GM20431 (cell line): ENCODE measurements at regions not wholly inside any gene's neighbourhood (a gene's known extent, or its start where the extent isn't known, plus 50 kb on each side); places are given as distances from the start of the nearest gene placed in this dataset.

Experiments
- in situ Hi-C: fragments of 300-500 bp; cut with MseI, MboI; formaldehyde crosslinking; loops from one replicate; pipeline ENCODE4 v1.15.0; 2020; ENCODE audit warnings: low sequenced_read_pairs; ENCODE audit not compliant: unreplicated experiment

DNA sequence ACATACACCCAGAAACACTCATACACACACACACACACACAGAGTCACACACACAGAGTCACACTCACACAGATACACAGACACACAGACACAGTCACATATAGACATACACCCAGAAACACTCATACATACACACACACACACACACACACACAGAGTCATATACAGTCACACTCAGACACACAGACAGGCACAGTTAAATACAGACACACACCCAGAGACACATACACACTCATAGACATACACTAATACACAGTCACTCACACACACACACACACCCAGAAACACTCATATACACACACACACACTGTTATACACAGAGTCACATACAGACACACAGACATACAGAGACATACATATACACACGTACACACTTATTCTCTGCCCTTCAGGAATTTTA is 250.9 kb downstream of the QKI start:
- in situ Hi-C loops: no loop called here

DNA sequence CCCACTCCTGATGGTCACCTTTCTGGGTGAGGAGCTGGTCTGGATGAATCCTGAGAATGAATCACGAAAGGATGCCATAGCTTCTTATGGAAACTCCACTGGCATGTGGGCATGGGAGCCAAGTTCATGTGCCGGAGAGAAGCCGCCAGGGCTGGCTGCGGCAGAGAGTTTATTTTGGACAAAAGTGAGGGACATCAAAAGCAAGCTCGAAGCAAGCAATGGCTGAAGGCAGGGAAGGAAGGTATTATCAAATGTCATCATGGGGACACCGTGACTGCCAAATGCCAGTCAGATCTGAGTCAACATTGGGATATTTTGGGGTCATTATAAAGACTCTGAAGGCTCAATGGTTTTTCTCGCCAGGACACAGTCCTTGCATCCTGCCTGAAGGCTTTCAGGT is 249.1 kb downstream of the QKI start:
- in situ Hi-C loops: no loop called here

DNA sequence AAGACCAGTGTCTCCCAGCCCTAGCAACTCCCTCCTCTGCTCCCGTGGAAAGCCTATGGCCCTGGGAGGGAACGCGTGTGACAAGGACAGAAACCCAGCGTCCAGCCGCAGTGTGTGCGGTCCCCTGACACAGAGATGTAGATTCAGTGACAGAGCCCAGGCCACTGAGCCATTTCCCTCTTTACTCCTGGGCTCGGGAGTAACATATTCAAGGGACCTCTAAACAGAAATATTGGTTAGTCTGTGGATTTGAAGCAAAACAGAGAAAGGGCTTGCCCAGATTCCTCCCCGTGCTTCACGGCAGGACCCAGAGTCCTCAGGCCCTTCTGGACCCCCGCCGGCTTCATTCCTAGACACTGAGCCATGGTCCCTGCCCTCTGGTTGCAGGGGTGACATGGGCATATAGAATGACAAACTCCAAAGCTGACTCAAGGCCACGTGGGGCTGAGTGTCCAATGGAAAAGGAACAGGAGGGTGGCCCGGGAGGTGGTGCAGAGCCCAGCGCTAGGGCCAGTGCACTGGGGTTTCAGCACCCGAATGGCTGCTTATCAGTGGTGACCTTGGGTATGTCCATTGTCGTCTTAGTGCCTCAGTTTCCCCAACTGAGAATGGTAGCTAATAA is 248.2 kb downstream of the QKI start:
- in situ Hi-C loops: no loop called here

DNA sequence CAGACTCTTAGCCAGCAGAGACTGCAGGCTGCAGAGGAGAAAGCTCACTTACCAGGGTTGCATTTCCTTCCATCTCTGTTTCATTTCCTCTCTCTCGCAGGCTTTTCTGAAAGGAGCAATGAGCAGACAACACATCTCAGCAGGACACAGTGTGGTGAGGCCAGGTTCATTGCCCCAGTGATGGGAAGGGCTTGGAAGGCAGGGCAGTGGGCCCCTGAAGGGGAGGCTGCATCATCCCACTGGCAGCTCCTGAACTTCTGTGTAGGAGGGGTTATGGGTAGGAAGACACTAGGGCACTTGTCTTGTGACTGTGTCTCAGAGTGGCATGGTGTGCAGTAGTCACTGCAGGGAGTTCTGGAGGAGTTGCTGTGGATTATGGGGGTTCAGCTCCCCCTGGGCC is 246.8 kb downstream of the QKI start:
- in situ Hi-C loops: no loop called here

DNA sequence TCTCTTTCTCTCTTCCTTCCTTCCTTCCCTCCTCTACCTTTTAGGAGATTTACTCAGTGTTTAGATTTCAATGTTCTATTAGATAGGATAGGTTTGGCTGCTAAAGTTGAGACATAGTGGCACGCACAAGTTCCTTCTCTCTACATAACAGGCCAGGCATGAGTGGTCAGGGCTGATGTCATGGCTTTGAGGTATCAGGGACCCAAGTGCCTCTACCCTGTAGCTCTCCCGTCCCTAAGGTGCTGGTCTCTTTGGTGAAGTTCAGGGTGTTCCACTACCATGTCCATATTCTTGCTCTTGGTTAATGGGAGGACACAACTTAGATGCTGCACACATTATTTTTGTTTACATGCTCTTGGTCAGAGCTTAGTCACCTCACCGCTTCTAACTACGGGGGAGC is 245.3 kb downstream of the QKI start:
- in situ Hi-C loops: no loop called here

DNA sequence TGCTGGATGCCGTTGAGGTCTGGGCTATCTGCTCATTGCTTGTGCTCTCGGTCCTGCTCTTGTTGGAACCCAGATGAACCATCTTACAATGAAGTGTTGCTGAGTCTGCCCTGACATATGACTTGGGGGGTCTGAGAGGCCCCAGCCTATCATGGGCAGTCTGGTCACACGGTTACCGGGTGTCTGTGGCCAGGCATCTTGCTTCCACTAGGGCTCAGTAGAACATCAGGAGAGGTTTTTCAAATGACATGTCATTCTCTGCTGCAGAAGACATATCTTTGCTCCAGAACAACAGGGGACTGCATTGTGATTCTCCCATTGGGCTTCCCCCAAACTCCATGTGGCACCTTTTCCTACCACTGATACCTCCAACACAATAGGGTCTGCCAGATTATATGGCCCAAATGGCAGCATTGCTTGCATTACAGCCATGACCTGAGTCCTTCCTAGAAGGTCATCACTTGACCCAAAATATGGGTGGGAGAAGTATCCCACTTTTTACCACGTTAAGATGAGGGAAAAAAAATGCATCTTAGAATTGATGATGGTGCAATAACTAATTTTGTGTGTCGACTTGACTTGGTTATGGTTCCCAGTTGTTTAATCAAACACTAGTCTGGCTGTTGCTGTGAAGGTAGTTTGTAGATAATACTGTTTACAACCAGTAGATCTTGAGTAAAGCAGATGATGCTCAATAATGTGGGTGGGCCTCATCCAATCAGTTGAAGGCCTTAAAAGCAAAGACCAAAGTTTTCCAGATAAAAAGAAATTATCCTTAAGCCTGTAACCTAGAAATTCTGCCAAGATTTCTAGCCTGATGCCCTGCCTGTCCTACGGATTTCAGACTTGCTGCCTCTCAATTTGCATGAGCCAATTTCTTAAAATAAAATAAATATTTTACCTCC is 241.0 kb downstream of the QKI start:
- in situ Hi-C loops: no loop called here

DNA sequence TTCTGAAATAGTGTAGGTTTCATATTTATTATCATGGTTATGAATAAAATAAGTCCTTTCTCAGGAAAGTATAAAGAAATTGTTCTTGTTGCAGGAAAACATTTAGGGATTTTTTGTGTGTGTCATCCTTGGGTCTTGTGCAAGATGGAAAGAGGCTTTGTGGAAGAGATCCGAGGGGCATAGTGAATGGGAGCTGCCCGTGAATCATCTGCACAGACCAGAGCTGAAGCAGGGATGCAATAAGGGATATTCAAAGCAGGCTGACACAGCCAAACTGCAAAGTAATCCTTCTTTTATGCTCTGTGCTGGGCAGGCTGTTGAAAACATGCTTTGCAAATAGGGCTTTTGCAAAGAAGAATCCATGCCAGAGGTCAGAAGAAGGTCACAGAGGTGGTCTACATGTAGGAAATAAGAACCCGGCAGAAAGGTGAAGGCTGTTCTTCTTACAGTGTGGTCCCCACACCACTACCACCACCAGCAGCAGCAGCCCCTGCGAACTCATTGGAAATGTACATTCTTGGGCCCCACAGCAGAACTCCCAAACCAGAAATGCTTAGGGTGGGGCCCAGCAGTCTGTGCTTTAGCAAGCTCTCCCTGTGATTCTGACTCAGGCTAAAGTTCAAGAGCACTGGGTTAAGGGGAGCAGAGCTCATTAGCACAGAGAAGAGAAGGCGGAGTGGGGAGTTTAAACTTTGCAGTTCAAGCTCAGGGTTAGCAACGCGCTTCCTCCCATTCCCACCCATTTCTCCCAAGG is 237.6 kb downstream of the QKI start:
- in situ Hi-C loops: no loop called here

DNA sequence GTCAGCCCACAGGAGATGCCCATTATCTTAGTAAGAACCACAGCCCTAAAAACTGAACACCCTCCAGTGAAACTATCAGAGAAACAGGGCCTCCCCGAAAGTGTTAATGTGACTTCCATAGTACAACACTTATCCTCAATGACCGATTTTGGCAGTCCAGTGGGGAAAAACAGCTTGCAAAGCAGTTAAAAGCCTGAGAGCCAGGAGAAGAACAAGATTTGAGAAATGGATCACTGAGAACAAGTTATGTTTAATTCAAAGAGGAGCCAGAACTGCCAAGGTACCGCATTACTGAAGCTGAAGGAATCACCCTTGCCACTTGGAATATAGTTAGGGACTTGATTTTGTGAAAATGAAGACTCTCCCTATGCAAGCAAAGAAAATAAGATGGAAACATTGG is 236.9 kb downstream of the QKI start:
- in situ Hi-C loops: no loop called here

DNA sequence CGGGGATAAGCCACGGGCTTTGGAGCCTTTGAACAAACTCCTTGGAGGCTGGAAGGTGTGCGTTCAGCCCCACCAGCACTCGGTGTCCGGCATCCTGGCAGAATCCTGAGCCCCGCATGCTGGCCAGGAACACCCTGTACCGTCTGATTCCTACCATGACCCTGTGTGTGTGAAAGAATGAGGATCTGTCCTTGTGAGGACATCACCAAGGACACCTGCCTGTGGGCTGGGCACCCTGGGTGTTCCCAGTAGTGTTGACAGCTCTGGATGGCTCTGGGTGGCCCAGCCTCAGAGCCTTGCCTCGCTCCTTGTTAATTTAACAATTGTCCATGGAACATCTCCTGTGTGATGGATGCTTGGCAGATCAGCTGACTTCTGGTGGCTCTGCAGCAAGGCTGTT is 234.3 kb downstream of the QKI start:
- in situ Hi-C loops: no loop called here

DNA sequence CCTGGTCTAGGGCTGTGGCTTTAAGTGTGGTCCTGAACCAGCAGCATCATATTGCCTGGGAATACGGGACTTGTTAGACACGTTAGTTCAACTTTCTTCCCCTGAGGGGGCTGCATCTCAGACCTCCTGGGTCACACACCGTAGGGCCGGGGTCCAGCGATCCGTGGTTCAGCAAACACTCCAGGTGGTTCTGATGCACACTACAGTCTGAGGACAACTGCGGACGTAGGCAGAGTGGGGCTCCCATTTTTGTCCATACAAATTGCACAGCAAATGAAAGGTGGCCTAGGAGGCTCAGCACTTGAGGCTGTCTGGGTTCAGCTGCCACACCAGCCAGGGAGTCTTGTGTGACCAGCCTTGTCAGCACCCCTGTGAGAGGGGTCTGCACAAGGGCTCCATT is 233.1 kb downstream of the QKI start:
- in situ Hi-C loops: no loop called here

DNA sequence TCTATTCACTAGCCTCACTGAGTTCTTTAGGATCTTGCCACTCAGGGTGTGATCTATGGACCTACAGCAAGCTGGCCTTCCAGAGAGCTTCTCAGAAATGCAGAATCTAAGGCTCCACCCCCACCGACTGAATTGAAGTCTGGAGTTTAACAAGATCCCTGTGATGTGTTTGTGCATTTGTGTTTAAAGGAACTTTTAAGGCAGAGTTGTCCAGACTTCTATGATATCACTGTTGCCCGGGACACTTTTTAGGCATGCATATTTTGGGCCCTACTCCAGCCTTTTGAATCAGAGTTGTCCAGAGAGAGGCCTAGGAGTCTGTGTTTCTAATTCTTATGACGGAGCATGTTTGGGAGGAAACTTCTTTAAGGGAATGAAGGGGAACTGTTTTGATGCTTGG is 232.3 kb downstream of the QKI start:
- in situ Hi-C loops: no loop called here

DNA sequence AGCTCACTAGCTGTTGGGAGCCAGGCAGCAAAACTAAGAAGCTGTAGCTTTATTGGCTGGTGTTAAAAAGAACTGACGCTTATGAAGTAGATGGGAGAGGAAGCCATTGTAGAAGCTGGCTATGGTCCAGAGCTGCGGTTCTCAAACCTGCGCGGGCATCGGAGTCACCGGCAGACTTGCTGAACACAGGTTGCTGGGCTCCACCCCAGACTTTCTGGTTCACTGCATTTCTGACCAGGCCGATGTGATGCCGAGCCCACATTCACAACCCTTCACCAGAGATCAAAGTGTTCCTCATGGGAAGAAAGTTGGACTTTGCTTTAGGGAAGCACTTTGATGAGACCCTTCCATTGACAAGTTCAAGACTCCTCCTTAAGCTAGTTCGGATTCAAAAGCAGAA is 231.6 kb downstream of the QKI start:
- in situ Hi-C loops: no loop called here

DNA sequence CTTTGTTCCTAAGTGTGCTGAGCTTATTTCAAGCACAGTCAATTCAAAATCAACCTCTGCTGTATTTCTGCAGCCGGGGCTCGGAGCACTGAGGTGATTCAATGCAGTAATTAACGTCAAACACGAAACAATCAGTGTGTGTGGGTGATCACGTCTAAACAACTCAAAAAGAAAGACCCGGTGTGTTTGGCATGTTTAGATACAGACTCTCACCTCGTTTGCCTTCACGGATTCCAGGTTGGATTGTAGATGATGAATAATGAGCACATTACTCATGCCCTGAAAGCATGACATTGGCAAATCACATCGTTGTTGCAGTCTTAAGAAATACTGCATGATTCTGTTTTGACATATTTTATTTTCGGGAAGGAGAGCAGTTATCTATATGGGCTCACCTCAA is 231.0 kb downstream of the QKI start:
- in situ Hi-C loops: no loop called here

DNA sequence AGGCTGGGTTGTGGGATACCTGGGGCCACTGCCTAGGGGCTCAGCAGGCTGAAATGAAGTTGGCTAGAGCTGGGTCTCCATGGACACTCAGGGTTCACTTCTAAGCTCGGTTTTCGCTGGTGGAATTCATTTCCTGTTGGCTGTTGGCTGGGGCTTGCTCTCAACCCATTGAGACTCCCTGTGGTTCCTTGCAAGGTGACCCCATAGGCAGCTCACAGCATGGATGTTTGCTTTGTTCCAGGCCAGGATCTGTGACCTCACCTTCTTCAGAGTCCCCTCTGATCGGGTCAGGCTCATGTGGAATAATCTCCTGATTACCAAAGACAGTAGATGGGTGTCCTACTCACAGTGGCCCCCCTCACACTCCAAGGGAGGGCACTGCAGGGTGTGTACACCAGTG is 229.3 kb downstream of the QKI start:
- in situ Hi-C loops: no loop called here

DNA sequence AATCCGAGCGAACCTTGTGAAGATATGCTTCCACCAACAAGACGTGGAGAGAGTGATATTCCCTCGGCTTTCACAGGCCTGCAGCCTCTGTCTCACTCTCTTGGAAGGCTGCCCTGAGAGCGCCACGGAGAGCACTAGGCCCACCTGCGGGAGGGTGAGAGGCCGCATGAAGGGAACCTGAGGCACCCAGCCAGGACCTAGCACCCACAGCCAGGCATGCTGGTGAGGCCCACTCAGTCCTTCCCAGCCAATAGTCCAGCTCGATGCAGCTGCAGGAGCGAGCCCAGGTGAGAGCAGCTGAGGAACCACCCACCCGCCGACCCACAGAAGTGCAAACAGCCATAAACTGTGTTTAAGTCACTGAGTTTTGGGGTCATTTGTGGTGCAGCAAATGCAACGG is 227.2 kb downstream of the QKI start:
- in situ Hi-C loops: no loop called here

DNA sequence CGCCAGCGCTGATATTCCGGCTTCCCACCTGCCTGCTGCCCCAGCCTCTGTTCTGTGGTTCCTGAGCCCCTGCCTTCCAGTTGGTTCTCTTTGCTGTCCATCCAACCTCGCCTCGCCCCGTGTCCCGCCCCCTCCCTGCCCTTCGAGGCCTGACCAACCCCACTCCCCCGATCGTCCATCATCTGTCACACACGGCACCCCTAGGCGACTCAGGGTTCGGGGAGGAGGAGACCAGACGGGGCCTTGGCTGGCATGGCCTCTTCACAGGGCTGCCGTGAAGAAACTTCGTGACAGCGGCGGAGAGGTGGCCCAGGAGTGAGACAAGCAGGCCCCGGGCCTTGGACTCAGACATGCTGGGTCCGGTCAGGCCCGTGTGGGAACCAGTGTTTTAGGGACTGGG is 226.1 kb downstream of the QKI start:
- in situ Hi-C loops: no loop called here

DNA sequence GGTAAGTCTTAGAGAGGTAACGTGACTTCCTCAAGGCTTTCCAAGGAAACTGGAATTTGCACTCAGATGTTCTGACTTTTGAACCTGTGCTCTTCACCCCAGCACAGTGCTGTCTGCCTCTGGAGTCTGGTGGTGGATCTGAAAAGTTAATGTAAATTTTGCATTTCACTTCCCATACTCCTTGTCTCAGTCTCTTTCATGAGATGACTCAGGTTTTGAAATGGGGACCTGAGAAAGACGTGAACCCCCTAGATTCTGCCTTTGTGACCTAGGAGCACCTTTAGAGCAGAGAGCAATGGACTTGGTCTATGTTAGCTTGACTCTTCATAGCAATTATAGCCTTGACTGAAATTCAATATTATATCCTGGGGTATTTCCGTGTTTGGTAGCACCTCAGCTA is 223.0 kb downstream of the QKI start:
- in situ Hi-C loops: no loop called here

DNA sequence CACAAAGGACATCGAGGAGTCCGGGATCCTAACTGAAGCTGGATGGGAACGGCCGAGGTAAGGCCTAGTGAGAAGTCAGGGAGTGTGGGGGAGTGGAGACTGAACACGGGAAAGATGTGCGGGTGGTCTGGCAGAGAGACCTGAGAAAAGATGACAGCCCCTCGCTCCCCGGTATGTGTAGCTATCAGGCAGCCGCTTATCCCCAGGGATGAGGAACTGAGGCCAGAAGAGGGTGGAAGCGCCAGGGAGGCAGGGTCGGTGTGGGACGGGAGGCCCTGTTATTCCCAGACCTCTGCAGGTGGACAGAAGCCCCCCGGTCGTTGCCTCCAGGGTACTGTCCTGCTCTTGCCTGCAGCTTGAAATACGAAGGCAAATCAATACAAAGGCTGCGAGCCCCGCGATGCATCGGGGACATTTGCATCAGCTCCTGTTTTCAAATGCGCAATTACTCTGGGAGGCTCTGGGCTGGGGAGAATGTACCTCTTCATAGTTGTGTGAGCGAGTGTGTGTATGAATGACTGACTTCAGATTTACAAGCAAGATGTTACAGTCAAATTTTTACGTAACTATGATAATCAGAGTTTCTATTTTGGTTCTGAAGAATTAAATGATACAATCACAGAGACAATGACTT is 221.3 kb downstream of the QKI start:
- in situ Hi-C loops: no loop called here

DNA sequence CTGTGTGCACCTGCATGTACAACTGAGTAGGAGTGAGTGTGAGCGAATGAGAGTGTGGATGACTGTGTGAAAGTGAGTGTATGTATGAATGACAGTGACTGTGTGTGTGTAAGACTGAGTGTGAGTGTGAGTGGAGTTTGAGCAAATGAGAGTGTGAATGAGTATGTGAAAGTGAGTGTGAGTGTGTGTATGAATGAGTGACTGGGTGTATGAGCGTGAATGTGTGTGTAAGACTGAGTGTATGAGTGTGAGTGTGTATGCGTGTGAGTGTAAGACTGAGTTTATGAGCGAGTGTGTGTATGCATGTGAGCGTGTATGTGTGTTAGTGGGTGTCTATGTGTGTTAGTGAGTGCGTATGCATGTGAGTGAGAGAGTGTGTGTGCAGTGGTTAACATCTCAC is 220.8 kb downstream of the QKI start:
- in situ Hi-C loops: no loop called here

DNA sequence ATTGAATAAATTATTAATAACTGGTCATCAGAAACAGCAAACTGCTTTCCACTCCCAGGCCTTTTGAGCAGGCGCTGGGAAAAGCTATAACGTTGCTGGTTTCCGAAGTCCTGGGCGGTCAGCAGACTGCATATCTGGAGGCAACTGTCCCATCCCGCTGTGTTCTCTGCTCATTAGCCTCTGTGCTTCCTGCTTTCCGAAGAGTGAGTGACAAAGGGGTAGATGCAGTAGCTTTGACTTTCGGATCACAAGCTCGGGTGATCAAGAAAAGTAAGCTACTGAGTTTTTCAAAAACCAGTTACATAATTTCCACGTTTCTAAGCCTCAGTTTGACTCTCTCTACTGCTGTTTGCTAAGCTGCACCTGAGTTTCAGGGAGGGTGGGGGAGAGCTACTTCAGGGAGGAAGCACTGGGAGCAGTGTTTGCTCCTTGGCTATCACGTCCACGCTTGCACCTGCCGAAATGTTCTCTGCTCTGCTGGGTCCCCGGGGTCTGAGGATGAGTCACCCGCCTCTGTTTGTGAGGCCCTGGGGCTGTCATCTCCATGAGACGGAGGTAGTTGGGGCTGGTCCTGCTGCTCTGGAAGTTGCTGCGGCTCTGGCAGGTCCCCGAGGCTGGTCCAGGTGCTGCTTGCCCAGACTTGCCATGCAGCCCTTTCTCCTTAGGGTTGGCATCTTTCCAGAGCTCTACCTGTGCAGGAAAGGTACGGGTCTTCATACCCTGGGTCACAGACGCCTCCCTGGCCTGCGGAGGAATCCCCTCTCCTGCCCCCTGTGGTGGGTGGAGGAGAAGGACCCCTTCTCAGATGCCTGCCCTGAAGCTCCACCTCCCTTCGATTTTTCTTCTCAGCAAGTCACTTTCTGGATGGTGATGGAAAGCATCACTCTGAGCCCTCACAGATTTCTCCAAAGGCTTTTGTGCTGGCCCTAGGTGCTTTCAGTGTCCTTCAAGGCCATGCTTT is 220.0 kb downstream of the QKI start:
- in situ Hi-C loops: no loop called here
